ENCODE measurements at regions not wholly inside any gene's neighbourhood (a gene's known extent, or its start where the extent isn't known, plus 50 kb on each side); places are given as distances from the start of the nearest gene placed in this dataset.
"Not testable (repeated sequence)": the region's sequence is repeated elsewhere in the genome, so short reads cannot be mapped to it uniquely, and the experiment has no call there.

- not testable (repeated sequence) for H3K36me3 Mint-ChIP-seq (ENCODE audit: insufficient read depth); H3K9me3 Mint-ChIP-seq; H3K4me3 Mint-ChIP-seq; DNase-seq (ENCODE audit: low spot score in 2 of 2); ATAC-seq (replicated peaks; ENCODE audit: extremely low read depth, poor library complexity, severe bottlenecking); H3K27ac Mint-ChIP-seq (ENCODE audit: low read depth); H3K4me1 Mint-ChIP-seq
- peaks cover 29% of the 10 kb centered on the region for H3K27me3 Mint-ChIP-seq
Observed at GRCh38 chr5:34466519-34467388, 189.4 kb upstream of the RAI14 start.

DNA sequence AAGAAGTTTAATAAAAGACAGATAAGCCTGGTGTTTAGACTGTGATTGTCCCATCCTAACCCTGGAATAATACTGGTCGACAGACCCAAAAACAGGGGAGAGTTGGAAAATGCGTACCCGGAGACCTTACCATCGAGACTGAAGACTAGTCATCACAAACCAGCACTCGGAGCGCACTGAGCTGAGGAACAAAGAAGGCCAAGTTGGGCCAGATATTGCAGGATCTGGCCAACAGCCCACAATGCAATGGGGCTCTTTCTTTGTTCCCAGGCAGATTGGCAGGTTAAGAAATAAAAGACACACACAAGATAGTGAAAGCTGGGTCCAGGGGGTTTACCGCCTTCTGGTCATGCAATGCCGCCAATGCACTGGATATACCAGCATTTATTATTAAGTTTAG lies 188.7 kb upstream of the RAI14 start:
- no peak for ATAC-seq (replicated peaks; ENCODE audit: extremely low read depth, poor library complexity, severe bottlenecking)
- Mint-ChIP-seq H3K36me3 (ENCODE audit: insufficient read depth) (no peaks in the 10 kb centered on the region), H3K4me1 (peaks cover 5% of the 10 kb centered on the region), H3K27ac (ENCODE audit: low read depth) (no peak overlapping the region), H3K4me3 (no peak overlapping the region), H3K27me3 (peaks cover 25% of the 10 kb centered on the region), H3K9me3 (no peaks in the 10 kb centered on the region)
- no peak for DNase-seq (ENCODE audit: low spot score in 2 of 2)

DNA sequence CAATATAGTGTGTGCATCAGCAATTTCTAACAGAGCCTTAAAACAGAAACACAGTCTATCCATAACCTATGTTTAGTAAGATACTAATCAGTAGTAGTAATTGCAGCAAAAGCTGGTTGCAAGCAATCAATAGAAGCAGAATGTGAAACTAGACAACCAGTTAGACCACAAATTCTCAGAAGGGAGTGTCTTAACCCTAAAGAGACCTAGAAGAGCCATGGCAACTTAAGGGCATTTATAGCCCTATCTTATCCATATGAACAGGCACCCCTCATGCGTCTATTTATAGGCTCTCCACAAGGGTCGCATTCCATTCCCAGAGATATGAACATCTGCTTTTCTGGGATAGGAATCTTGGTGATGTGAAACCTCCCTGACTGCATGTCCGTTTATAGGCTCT lies 188.1 kb upstream of the RAI14 start:
- not testable (repeated sequence) for H3K9me3 Mint-ChIP-seq; H3K4me3 Mint-ChIP-seq; DNase-seq (ENCODE audit: low spot score in 2 of 2)

GRCh38 chr5:34469971-34470370 lies 186.2 kb upstream of the RAI14 start:
- Mint-ChIP-seq H3K27me3 (peaks cover 25% of the 10 kb centered on the region), H3K4me3 (no peak overlapping the region), H3K9me3 (no peaks in the 10 kb centered on the region), H3K36me3 (ENCODE audit: insufficient read depth) (no peaks in the 10 kb centered on the region), H3K27ac (ENCODE audit: low read depth) (no peak overlapping the region), H3K4me1 (peaks cover 2% of the 10 kb centered on the region)
- no peak for DNase-seq (ENCODE audit: low spot score in 2 of 2)
- ATAC-seq (replicated peaks; ENCODE audit: extremely low read depth, poor library complexity, severe bottlenecking) = no peak

More for the DNA sequence above, 188.1 kb upstream of the RAI14 start:
- not testable (repeated sequence) for H3K36me3 Mint-ChIP-seq (ENCODE audit: insufficient read depth); ATAC-seq (replicated peaks; ENCODE audit: extremely low read depth, poor library complexity, severe bottlenecking); H3K27ac Mint-ChIP-seq (ENCODE audit: low read depth); H3K4me1 Mint-ChIP-seq
- H3K27me3 Mint-ChIP-seq = peaks cover 25% of the 10 kb centered on the region

- Mint-ChIP-seq H3K27ac (ENCODE audit: low read depth) (no peak overlapping the region), H3K4me1 (peaks cover 7% of the 10 kb centered on the region), H3K9me3 (no peaks in the 10 kb centered on the region), H3K27me3 (peaks cover 29% of the 10 kb centered on the region), H3K36me3 (ENCODE audit: insufficient read depth) (no peaks in the 10 kb centered on the region), H3K4me3 (no peak overlapping the region)
- ATAC-seq (replicated peaks; ENCODE audit: extremely low read depth, poor library complexity, severe bottlenecking) (peak; percentile 36), DNase-seq (ENCODE audit: low spot score in 2 of 2) (no peak)
Observed at GRCh38 chr5:34474573-34475021, 181.5 kb upstream of the RAI14 start.

DNA sequence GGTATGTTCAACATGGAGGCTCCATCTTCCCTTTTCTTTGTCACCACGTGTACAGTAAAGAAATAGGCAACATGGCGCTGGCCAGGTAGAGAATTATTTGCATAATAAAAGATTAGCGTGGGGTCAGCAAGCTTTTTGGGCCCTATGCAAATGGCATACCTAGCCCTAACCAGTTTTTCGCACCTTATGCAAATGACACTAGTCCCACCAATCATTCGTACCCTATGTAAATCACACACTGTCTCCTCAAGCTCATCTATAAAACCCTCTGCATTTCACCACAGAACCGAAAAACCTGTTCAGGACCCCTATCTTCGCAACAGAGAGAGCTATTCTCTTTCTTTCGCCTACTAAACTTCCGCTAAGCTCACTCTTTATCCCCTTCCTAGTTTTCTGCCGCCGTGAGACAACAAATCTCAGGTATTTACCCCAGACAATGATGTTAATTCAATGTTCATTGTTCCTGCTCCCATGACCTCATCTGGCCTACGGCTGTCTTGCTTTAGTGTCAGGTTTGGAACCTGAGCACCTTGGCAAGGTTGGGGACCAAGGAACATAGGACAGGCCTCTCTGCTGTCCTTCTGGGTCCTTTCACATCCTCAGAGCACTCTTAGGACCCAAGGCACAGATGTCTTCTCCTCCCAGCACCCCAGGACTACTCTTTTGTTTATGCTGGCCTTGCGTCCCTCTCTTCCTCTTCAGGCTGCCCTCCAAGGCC lies 180.7 kb upstream of the RAI14 start:
- Mint-ChIP-seq H3K4me1 (peaks cover 7% of the 10 kb centered on the region), H3K27me3 (peaks cover 37% of the 10 kb centered on the region), H3K27ac (ENCODE audit: low read depth) (no peak overlapping the region), H3K9me3 (no peaks in the 10 kb centered on the region), H3K4me3 (no peak overlapping the region), H3K36me3 (ENCODE audit: insufficient read depth) (no peaks in the 10 kb centered on the region)
- DNase-seq (ENCODE audit: low spot score in 2 of 2) (no peak), ATAC-seq (replicated peaks; ENCODE audit: extremely low read depth, poor library complexity, severe bottlenecking) (no peak)

DNA sequence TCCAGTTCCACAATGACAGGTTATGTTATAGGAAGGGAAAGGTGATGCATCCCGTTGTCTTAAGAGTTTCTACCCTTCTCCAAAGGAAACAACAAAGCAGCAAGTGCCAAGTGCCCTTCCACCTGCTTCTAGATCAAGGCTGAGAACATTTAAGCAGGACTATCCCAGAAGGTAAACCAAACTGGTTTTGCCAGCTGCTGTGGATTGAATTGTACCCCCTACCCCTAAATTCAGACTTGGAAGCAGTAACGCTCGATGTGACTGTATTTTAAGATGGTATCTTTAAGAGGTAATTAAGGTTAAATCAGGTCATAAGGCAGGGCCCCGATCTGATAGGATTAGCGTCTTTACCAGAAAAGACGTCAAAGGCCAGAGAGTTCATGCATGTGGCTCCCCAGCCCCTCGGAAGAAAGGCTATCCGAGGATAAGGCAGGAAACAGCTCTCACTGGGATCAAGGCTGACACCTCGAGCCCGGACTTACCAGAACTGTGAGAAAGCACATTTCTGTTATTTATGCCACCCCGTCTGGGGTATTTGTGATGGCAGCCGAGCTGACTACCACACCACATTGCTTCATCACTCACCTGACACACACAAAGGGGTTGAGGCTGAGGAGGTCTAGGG lies 179.1 kb upstream of the RAI14 start:
- no peak overlapping the region for H3K4me3 Mint-ChIP-seq
- H3K36me3 Mint-ChIP-seq (ENCODE audit: insufficient read depth) = no peaks in the 10 kb centered on the region
- peaks cover 7% of the 10 kb centered on the region for H3K4me1 Mint-ChIP-seq
- ATAC-seq (replicated peaks; ENCODE audit: extremely low read depth, poor library complexity, severe bottlenecking) (no peak), DNase-seq (ENCODE audit: low spot score in 2 of 2) (no peak)
- no peak overlapping the region for H3K27ac Mint-ChIP-seq (ENCODE audit: low read depth)
- peaks cover 54% of the 10 kb centered on the region for H3K27me3 Mint-ChIP-seq
- no peaks in the 10 kb centered on the region for H3K9me3 Mint-ChIP-seq

DNA sequence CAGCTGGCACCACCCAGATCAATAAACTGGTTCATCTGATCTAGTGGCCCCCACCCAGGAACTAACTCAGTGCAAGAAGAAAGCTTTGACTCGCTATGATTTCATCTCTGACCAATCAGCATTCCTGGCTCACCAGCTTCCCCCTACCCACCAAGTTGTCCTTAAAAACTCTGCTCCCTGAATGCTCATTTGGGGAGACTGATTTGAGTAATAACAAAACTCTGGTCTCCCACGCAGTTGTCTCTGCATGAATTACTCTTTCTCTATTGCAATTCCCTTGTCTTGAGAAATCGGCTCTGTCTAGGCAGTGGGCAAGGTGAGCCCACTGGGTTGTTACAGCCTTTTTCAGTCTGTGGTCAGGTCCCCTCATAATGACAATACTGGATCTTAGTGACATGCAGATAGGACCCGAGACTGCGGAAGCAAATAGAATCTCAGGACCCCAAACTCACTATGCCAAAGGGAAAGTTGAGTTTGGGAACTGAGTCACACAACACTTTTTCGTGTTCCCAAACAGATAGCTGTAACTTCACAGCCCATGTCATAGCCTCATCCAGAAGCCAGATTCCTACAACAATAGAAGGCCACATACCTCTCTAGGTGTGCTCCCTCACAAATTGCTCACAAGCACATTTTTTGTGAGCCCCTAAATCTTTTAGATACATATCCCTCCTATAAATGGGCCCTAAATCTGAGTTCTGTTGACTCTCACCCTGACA lies 175.2 kb upstream of the RAI14 start:
- ATAC-seq (replicated peaks; ENCODE audit: extremely low read depth, poor library complexity, severe bottlenecking) (no peak), DNase-seq (ENCODE audit: low spot score in 2 of 2) (no peak)
- no peak overlapping the region for H3K4me3 Mint-ChIP-seq
- peaks cover 59% of the 10 kb centered on the region for H3K27me3 Mint-ChIP-seq
- no peaks in the 10 kb centered on the region for H3K36me3 Mint-ChIP-seq (ENCODE audit: insufficient read depth)
- no peak overlapping the region for H3K27ac Mint-ChIP-seq (ENCODE audit: low read depth)
- no peaks in the 10 kb centered on the region for H3K9me3 Mint-ChIP-seq
- H3K4me1 Mint-ChIP-seq = peaks cover under 1% of the 10 kb centered on the region

DNA sequence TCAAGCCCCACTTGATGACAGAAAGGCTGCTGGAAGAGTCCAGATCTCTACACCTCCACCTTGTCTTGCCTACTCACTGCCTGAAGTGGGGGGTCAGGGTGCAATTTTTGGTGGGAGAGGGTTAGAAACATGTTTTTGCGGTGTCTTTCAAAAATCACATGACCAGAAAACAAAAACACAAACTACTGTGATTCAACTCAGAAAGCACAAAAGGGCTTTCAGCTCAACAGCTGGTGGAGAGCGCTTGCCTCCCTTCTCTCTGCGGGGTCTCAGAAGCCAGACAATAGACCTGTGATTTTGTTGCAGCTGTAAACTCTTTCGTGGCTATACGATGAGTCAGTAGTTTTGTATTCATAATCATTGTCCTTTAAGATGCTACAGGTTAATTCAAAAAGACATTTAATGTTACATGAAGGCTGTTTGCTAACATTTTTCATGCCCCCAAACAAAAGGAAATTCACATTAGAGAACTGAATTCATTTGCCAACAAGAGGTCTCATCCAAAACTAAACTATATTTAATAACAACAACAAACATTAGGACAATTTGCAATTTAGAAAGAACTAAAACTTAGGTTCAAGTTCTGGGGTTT lies 172.6 kb upstream of the RAI14 start:
- H3K4me3 Mint-ChIP-seq = no peak overlapping the region
- ATAC-seq (replicated peaks; ENCODE audit: extremely low read depth, poor library complexity, severe bottlenecking) = no peak
- no peak for DNase-seq (ENCODE audit: low spot score in 2 of 2)
- peaks cover 5% of the 10 kb centered on the region for H3K4me1 Mint-ChIP-seq
- H3K27me3 Mint-ChIP-seq = peaks cover 64% of the 10 kb centered on the region
- H3K36me3 Mint-ChIP-seq (ENCODE audit: insufficient read depth) = no peaks in the 10 kb centered on the region
- no peaks in the 10 kb centered on the region for H3K9me3 Mint-ChIP-seq
- no peak overlapping the region for H3K27ac Mint-ChIP-seq (ENCODE audit: low read depth)

GRCh38 chr5:34484216-34484920 lies 171.8 kb upstream of the RAI14 start:
- Mint-ChIP-seq H3K27me3 (peaks cover 63% of the 10 kb centered on the region), H3K4me1 (peaks cover 5% of the 10 kb centered on the region), H3K9me3 (no peaks in the 10 kb centered on the region), H3K27ac (ENCODE audit: low read depth) (no peak overlapping the region), H3K36me3 (ENCODE audit: insufficient read depth) (no peaks in the 10 kb centered on the region), H3K4me3 (no peak overlapping the region)
- ATAC-seq (replicated peaks; ENCODE audit: extremely low read depth, poor library complexity, severe bottlenecking) (no peak), DNase-seq (ENCODE audit: low spot score in 2 of 2) (no peak)

GRCh38 chr5:34485768-34486030 lies 170.4 kb upstream of the RAI14 start:
- H3K9me3 Mint-ChIP-seq = no peaks in the 10 kb centered on the region
- no peak overlapping the region for H3K4me3 Mint-ChIP-seq
- H3K36me3 Mint-ChIP-seq (ENCODE audit: insufficient read depth) = no peaks in the 10 kb centered on the region
- ATAC-seq (replicated peaks; ENCODE audit: extremely low read depth, poor library complexity, severe bottlenecking) = no peak
- H3K27ac Mint-ChIP-seq (ENCODE audit: low read depth) = no peak overlapping the region
- H3K27me3 Mint-ChIP-seq = peaks cover 51% of the 10 kb centered on the region
- peaks cover 5% of the 10 kb centered on the region for H3K4me1 Mint-ChIP-seq
- no peak for DNase-seq (ENCODE audit: low spot score in 2 of 2)
